NCI-H748 (cell line): ENCODE measurements at regions not wholly inside any gene's neighbourhood (a gene's known extent, or its start where the extent isn't known, plus 50 kb on each side); places are given as distances from the start of the nearest gene placed in this dataset.
"Not testable (repeated sequence)": the region's sequence is repeated elsewhere in the genome, so short reads cannot be mapped to it uniquely, and the experiment has no call there.

Experiments used
- DNase-seq: peaks from one replicate; lab custom pipeline; 2025; ENCODE audit not compliant: unreplicated experiment; lab: John Stamatoyannopoulos, UW

DNA sequence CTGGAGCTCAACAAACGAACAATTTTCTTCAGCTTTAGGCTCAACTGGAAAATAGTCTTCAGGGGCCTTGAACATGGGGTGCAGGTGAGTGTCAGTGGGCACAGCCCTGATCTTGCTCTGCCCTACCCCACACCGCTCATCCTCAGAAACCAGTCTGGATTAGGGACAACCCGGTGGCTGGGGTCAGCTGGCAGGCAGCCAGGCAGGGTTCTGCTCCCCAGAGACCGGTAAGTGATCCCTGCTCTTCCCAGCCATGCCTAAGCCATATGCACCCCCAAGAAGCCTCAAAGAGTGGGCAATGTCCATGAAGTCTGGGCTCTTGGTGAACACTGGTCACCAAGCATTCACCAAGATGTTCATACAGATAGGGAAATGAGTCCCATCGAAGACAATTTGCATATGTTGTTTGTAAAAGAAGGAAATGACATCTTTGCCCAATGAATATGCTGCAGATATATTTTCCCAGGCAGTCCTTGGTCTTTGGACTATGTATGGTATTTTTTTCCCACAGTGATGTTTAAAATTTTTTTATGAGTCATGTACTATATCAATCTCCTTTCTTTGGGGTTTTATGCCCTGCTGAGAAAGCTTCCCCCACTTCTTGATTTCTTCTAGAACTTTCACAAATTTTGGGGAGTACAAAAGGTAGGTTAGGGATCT is 63.9 kb upstream of the VASH1 start:
- no peak for DNase-seq

DNA sequence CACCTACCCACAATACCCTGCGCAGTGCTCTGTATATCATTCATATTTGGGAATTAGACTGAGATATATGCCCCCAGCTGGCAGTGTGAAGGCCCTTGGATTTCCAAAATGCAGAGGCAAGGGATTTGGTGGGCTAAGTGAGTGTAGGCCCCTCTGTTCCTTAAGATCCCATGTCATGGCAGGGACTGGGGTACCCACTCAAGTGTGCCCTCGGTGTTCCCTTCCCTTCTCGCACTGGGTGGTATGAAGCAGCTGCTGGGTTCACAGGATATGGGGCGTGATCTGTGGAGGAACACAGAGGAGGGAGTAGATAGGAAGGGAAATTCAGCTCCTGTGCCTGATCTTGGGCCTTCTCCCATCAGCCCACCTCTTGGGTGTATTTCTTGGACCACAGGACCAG is 63.1 kb upstream of the VASH1 start:
- no peak for DNase-seq

DNA sequence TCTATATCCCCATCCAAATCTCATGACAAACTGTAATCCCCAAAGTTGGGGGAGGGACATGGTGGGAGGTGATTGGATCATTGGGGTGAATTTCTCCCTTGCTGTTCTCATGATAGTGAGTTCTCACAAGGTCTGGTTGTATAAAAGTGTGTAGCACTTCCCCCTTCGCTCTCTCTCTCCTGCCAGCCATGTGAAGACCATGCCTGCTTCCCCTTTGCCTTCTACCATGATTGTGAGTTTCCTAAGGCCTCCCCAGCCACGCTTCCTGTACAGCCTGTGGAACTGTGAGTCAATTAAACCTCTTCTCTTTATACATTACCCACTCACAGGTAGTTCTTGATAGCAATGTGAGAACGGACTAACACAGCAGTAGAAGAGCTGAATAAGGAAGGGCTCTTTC is 62.6 kb upstream of the VASH1 start:
- no peak for DNase-seq

DNA sequence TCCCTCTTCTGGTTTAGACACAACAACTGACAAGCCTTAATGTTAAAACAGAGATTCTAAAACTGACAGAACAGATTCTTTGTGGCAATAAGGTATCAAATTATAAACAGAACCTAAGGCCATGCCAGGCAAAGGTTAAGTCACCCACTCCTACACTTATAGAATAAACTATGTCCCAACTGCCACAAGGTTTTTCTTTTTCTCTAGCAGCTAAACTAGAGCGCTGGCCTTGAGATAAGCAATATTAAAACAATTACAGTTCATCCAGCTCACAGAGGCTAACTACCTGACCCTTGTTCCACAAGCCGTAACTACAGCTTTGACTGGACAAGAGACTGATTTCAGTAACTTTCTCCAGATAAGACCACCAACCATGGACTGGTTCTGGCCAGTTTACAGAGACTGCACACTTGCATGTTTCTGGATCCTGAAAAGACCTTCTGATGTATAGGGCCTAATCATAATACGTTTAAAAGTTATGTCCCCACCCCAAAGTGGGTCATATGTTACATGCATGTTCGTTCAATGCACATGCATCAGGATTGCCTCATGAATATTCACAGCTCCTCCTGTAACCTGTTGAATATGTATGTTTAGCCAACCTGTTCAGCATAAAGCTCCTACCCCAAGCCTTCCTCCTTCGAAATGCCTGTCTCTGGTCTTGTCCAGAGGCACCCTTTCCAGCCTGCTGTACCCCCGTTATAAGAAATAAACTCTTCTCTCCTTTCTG is 61.9 kb upstream of the VASH1 start:
- no peak for DNase-seq

DNA sequence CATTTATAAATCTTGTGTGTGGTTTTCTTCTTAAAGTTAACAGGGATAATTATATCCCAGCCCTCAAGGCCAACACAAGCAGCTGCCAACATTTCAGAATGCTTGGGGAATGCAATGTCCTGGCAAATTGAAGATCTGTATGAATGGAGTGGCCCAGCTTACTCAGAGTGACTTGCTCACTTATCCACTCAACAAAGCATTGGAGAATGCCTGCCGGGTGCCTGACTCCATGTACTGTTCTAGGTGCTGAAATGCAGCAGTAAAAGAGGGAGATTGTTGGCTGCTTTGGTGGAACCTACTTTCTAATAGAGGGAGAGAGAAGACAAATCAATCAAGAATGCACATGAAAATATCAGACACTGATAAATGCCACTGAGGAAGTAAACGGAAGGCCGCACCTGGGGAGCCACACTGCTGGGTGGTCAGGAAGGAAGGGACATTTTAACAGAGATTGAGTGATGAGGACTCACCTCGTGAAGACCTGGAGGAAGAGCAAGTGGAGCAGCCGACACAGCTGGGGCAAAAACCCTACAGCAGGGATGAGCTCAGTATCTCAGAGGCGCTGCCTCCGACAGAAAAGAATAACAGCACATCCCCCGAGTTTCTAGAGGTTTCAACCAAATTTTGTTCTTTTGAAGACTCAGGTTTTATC is 61.2 kb upstream of the VASH1 start:
- DNase-seq: no peak

DNA sequence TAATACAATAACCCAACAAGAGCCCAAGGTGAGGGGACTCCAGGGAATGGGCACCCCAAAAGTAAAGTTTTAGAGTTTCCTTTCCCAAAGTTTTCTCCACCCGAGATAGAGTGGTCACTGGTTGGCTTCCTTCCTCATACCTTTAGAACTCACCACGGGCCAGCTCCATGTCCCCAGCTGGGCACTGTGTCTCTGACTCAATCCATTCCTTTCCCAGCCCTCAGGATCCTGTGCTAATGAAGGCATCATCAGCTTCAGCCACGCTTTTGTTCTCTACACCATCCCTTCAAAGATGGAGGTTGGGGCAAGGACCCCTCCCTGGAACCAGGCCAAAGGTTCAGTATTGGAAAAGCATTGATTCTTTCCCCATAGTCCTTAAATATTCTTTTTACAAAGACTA is 59.8 kb upstream of the VASH1 start:
- DNase-seq: no peak

DNA sequence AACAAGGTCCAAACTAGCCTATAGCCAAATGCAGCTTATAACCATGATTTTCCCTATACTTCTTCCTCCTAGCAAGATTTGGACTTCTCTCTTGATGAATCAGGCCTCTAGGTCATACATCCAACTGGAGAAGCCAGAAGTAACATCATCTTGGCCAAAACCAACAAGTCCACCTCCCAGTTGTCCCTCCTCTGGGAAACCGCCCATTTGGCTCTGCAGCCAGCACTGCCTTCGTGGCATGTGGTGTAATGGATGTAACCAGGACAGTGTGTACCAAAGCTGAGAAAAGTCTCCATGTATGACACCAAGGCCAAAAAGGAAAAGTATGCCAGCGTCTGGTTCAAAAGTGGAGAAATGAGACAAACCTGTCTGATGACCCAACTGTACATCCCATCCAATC is 59.3 kb upstream of the VASH1 start:
- DNase-seq: no peak

DNA sequence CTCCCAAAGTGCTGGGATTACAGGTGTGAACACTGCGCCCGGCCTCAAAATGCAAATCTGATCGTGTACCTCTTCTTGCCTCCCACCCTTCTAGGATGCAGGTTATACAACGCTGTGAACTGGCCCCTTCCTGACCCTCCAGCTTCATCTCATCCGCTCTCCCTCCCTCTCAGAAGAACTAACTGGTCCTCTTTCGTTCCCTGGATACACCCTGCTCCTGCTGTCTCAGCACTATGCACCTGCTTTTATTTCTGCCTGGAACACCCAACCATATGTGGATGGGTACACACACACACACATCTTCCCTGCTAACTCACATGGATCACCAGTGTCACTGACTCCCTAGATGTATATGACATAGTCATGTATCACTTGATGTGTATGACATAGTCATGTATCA is 56.1 kb upstream of the VASH1 start:
- DNase-seq: no peak

DNA sequence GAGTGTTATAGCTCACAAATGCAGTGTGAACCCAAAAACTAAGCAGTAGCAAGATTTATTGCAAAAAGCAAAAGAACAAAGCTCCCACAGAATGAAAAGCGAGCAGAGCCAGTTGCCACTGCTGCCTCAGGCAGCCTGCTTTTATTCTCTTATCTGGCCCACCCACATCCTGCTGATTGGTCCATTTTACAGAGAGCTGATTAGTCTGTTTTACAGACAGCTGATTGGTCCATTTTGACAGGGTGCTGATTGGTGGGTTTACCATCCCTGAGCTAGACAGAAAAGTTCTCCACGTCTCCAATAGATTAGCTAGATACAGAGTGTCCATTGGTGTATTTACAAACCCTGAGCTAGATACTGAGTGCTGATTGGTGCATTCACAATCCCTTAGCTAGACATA is 55.1 kb upstream of the VASH1 start:
- not testable (repeated sequence) for DNase-seq

DNA sequence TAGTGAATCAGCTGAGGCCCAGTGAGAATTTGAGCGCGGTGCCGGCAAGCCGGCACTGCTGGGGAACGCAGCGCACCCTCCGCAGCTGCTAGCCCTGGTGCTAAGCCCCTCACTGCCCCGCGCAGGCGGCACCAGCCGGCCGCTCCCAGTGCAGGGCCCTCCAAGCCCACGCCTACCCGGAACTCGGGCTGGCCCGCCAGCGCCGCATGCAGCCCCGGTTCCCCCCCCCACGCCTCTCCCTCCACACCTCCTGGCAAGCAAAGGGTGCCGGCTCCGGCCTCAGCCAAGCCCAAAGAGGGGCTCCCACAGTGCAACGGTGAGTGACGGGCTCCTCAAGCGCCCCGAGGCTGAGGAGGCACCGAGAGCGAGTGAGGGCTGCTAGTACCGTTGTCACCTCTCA is 54.5 kb upstream of the VASH1 start:
- no peak for DNase-seq

DNA sequence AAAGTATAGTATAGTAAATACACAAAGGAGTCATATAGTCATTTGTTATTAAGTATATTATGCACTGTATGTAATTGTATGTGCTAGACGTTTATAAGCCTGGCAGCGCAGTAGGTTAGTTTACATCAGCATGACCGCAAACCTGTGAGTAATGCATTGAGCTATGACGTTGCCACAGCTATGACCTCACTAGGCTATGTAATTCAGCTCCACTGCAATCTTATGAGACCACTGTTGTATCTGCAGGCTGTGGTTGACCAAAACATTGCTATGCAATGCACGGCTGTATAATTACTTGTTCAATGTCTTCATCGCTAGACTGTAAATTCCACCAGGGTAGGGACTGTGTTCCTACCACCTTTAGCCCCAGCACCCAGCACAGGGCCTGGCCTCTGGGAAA is 53.2 kb upstream of the VASH1 start:
- DNase-seq: no peak

DNA sequence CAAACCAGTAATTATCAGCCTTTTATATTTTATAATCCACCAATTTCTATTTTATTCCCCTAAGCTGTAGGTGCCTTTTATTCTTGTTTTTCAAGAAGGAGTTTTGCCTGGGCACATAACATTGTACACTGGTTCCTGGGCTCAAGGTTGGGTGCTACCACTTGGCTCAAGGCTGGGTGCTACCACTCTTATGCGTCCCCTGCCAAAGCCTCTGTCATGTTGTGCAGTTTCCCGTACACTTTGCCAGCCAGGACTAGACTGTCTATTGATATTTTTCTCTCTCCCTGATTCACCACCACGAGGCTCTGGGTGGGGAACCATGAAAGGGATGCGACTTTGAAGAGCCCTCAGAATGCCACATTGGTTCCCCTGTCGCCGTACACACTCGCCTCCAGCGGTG is 52.5 kb upstream of the VASH1 start:
- no peak for DNase-seq

DNA sequence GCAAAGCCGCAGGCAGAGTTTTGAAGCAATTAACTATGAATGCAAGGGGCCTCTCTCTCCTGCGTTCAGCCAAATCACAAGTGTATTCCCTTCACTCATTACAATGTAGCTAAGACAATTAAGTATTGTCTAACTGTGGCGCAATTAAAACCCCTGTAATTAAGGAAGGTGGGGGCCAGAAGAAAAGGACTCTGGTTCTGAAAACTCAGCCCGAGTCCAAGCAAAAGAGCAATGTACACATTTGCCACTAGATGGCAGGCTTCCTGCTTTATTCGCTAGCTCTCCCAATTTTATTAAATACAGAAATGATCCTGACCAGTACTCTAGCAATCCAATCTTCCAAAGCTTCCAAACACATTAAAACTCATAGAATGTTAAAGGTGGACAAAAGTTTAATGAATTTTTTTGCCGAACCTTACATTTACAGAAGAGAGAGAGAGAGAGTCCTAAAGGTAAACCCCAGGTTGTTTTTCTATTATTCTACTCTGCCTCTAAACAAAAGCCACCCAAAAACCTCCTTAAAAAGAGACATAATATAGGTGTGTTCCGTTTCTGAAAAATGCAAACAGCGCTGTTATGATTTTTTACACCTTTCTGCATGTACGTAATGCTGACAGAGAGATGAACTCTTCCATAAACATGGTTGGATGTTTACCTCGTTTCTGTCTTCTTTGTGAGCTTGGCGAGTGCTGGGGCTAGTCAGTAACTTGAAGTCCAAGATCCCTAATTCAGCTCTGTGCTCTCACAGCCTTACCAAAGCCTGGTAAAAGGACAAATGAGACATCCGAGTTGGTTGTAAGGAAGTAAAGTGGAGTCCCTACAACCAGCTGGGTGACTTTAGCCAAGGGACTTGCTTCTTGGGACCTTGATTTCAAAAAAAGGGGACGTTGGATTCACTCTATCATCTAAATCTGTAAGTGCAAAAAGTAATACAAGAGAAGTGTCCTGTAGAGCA is 50.9 kb upstream of the VASH1 start:
- peak; percentile 58 for DNase-seq
